Endothelial cell of umbilical vein (primary cell): ENCODE measurements at regions not wholly inside any gene's neighbourhood (a gene's known extent, or its start where the extent isn't known, plus 50 kb on each side); places are given as distances from the start of the nearest gene placed in this dataset.

ENCODE experiments used
- CTCF ChIP-seq, 2 donors: IDR thresholded peaks; 1 replicate in 1 of 2; 2 replicates in 1 of 2; pipeline ENCODE4 v1.5.1; 2011; ENCODE audit warnings: low read length in 2 of 2, mild to moderate bottlenecking in 2 of 2, moderate library complexity in 2 of 2, control low read depth in 1 of 2, inconsistent platforms in 1 of 2, low read depth in 1 of 2; ENCODE audit not compliant: insufficient read depth in 1 of 2; ENCODE audit errors: extremely low read depth in 1 of 2
- EZH2 ChIP-seq: IDR thresholded peaks from 2 replicates; pipeline ENCODE4 v1.6.1; 2012; ENCODE audit warnings: borderline replicate concordance, low read depth, mild to moderate bottlenecking, moderate library complexity, low read length, inconsistent platforms; ENCODE audit not compliant: severe bottlenecking
- GATA2 ChIP-seq: IDR thresholded peaks from 2 replicates; pipeline ENCODE4 v1.7.0; 2011; ENCODE audit warnings: low read depth, mild to moderate bottlenecking, moderate library complexity, mixed read lengths, low read length; ENCODE audit not compliant: insufficient read length, insufficient read depth
- POLR2A ChIP-seq: IDR thresholded peaks from 2 replicates; pipeline ENCODE4 v1.6.1; 2012; ENCODE audit warnings: low read depth, mild to moderate bottlenecking, control low read depth, low read length
- POLR2AphosphoS5 ChIP-seq: IDR thresholded peaks from 2 replicates; pipeline ENCODE4 v1.6.1; 2012; ENCODE audit warnings: low read depth, mild to moderate bottlenecking, control low read depth, low read length, moderate library complexity; ENCODE audit not compliant: insufficient read depth

- TF ChIP-seq GATA2 (no peak), POLR2AphosphoS5 (no peak), POLR2A (no peak), CTCF (IDR thresholded peaks at IDR 0.05; ENCODE audit: extremely low read depth in 1 of 2, insufficient read depth in 1 of 2, low read depth in 1 of 2, low read length in 2 of 2) (no peak), EZH2 (no peak)
Observed at GRCh38 chr22:27685970-27686369, 115.6 kb downstream of the MN1 start.
